ENCODE measurements at regions not wholly inside any gene's neighbourhood (a gene's known extent, or its start where the extent isn't known, plus 50 kb on each side); places are given as distances from the start of the nearest gene placed in this dataset.
"Not testable (repeated sequence)": the region's sequence is repeated elsewhere in the genome, so short reads cannot be mapped to it uniquely, and the experiment has no call there.

GRCh38 chr9:41839786-41840185 is 289.4 kb downstream of the CNTNAP3B start:
- not testable (repeated sequence) for DNase-seq (ENCODE audit: low read depth); H3K4me3 ChIP-seq (replicated peaks; ENCODE audit: low read depth, low read length)

DNA sequence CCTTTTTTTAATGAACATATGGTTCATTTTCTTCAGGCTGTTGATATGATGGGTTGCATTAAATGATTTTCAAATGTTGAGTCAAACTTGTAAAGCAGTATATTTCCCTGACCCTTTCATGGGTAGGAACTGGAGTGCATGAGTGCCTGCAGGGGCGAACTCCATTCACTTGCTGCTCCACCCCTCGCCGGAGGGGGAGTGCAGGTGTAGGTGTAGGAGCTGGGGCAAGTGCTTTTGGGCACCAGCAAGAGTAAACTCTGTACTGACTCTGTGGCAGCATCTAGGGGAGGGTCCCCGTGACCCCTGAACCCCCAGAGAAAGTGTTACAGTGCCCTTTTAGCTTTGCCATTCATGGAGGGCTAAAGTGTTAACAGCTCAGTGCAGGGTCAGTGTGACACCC is 290.3 kb downstream of the CNTNAP3B start:
- not testable (repeated sequence) for H3K4me3 ChIP-seq (replicated peaks; ENCODE audit: low read depth, low read length); DNase-seq (ENCODE audit: low read depth)

- H3K4me3 ChIP-seq (replicated peaks; ENCODE audit: low read depth, low read length); DNase-seq (ENCODE audit: low read depth): not testable (repeated sequence)
Observed at GRCh38 chr9:41838562-41838851, 290.7 kb downstream of the CNTNAP3B start.

GRCh38 chr9:41837684-41838561 is 291.3 kb downstream of the CNTNAP3B start:
- not testable (repeated sequence) for DNase-seq (ENCODE audit: low read depth); H3K4me3 ChIP-seq (replicated peaks; ENCODE audit: low read depth, low read length)

- DNase-seq (ENCODE audit: low read depth); H3K4me3 ChIP-seq (replicated peaks; ENCODE audit: low read depth, low read length): not testable (repeated sequence)
Observed at GRCh38 chr9:41833108-41833507, 296.1 kb downstream of the CNTNAP3B start.

DNA sequence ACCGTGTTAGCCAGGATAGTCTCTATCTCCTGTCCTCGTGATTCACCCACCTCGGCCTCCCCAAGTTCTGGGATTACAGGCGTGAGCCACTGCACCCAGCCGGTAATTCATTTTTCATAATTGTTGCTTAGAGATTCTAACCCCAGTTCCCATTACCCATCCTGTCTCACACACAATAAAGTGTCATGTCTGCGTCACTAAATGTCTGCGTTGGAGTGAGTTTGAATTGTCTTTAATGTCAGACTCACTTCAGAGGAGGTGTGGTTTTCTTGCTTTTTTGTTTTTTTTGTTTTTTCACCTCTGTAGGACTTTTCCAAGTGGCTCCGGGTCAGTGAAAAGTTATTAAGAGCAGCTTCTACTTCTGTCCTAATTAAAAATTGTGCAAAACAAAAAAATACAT is 304.5 kb downstream of the CNTNAP3B start:
- not testable (repeated sequence) for H3K4me3 ChIP-seq (replicated peaks; ENCODE audit: low read depth, low read length)

DNA sequence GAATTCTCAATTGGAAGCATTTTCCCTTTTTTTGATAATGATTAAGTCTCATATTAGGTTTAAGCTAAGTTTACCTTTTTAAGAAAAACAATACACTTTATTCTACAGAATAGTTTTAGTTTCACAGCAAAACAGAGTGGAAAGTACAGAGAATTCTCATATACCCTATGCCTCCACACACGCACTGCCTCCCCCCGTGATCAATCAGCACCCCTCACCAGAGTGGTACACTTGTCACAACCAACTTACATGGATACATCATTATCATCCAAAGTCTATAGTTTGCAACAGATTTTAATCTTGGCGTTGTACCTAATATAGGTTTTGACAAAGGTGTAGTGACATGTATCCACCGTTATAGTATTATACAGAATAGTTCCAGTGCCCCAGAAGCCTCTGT is 326.5 kb downstream of the CNTNAP3B start:
- not testable (repeated sequence) for H3K4me3 ChIP-seq (replicated peaks; ENCODE audit: low read depth, low read length); DNase-seq (ENCODE audit: low read depth)

More for the DNA sequence above, 304.5 kb downstream of the CNTNAP3B start:
- DNase-seq (ENCODE audit: low read depth): not testable (repeated sequence)

GRCh38 chr9:41798684-41799083 is 330.5 kb downstream of the CNTNAP3B start:
- not testable (repeated sequence) for H3K4me3 ChIP-seq (replicated peaks; ENCODE audit: low read depth, low read length)
- DNase-seq (ENCODE audit: low read depth): peak; percentile 48

DNA sequence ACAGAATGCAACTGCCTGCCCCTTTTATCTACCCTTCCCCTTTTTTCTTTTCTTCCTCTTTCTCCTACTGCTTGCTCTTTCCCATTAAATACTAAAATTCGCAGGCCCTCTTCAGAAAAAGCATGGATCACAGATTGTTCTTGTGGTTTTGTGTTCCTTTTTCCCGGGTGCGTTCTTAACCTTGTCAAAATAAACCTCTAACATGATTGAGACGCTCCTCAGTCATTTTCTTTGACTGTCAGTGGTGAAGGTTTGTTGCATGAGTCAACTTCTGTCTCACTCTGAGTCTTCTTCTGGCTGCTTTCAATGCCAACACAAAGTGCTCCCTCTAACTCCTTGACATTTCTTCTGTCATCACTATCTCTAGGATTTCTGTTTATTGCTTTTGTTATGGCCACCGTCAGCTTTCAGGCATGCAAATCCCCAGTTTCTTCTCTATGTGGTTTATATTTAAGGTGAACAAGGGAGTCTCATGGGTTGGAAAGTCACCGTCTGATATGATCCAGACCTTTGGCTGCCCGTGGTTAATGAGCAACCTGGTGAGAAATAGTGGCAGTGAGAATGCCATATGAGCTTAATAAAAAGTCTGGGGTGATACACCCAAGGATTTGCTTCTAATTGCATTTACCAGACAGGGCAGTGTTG is 338.4 kb downstream of the CNTNAP3B start:
- H3K4me3 ChIP-seq (replicated peaks; ENCODE audit: low read depth, low read length): not testable (repeated sequence)
- DNase-seq (ENCODE audit: low read depth): peak; percentile 8

- not testable (repeated sequence) for DNase-seq (ENCODE audit: low read depth); H3K4me3 ChIP-seq (replicated peaks; ENCODE audit: low read depth, low read length)
Observed at GRCh38 chr9:41790007-41790406, 339.2 kb downstream of the CNTNAP3B start.

GRCh38 chr9:41789387-41789786 is 339.8 kb downstream of the CNTNAP3B start:
- DNase-seq (ENCODE audit: low read depth); H3K4me3 ChIP-seq (replicated peaks; ENCODE audit: low read depth, low read length): not testable (repeated sequence)

- H3K4me3 ChIP-seq (replicated peaks; ENCODE audit: low read depth, low read length); DNase-seq (ENCODE audit: low read depth): not testable (repeated sequence)
Observed at GRCh38 chr9:41787951-41788350, 341.3 kb downstream of the CNTNAP3B start.

DNA sequence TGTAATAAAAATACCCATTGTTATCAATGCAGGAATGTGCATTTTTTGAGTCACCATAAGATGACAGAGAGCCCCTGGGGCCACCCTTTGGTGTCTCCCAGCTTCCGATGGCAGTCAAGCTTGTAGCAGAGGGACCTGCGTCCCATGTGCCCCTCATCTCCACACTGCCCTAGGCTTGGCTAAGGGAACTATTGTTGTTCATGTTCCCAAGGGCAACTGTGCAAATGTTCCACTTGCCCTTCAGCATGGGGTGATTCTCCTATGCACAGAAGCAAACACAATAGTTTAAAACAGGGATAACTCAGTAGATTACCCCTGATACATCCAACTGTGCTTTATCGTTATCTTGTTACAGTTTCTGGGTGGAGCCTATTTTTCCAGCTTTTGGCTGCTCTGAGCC is 342.0 kb downstream of the CNTNAP3B start:
- H3K4me3 ChIP-seq (replicated peaks; ENCODE audit: low read depth, low read length); DNase-seq (ENCODE audit: low read depth): not testable (repeated sequence)

DNA sequence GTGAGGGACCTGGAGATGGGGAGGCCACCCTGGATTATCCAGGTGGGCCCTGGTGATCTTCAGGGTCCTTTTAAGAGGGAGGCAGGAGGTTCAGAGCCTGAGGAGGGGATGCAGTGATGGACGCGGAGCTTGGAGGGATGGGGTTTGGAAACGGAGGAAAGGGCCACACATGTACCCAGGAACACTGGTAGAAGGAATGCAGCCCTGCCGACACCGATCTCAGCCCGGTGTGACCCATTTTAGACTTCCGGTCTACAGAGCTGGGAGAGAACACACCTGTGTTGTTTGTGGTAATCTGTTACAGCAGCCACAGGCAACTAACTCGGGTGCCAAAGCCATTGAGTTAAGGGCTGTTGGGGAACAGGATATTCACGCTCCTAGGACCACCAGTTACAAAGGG is 345.2 kb downstream of the CNTNAP3B start:
- not testable (repeated sequence) for H3K4me3 ChIP-seq (replicated peaks; ENCODE audit: low read depth, low read length); DNase-seq (ENCODE audit: low read depth)

DNA sequence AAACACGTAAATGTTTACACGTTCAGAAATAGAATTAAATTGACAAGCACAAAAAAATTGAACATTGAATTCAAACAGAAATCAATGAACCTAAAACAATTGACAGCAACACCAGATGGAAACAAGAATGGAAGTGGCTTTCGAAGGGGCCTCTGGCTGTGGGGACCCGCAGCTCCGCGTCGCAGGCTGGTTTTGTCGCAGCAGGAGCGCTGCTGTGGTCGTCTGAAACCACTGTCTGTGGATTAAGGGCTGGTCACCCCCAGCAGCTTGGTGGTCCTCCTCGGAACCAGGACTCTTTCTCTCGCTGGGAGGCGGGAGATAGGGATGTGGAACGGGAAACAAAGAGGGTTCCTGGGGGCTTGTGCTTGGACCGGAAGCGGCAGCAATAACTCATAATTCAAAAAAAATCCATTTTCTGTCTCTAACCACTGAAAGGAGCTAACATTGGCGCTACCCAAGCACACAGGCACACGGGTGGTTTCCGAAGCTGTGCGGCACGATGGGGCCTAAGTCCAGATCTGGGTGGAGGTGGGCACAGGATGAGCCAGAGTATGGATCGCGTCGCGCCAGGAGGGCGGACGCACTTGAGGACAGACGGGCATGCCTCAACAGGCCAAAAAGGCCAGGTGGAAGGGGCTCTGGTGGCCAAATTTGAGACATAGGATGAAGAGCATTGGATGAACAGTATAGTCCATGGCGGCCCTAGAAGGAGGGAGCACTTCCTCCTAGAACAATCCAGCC is 346.0 kb downstream of the CNTNAP3B start:
- not testable (repeated sequence) for H3K4me3 ChIP-seq (replicated peaks; ENCODE audit: low read depth, low read length); DNase-seq (ENCODE audit: low read depth)

DNA sequence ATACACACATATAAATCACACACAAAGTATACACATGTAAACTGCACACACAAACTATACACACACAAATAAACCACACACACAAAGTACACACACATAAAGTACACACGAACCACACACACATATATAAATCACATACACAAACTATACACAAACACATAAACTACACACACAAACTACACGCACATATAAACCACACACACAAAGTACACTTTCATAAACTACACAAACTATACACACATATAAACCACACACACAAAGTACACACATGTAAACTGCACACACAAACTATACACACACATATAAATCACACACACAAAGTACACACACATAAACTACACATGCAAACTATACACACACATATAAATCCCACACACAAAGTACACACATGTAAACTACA is 347.3 kb downstream of the CNTNAP3B start:
- not testable (repeated sequence) for H3K4me3 ChIP-seq (replicated peaks; ENCODE audit: low read depth, low read length); DNase-seq (ENCODE audit: low read depth)

DNA sequence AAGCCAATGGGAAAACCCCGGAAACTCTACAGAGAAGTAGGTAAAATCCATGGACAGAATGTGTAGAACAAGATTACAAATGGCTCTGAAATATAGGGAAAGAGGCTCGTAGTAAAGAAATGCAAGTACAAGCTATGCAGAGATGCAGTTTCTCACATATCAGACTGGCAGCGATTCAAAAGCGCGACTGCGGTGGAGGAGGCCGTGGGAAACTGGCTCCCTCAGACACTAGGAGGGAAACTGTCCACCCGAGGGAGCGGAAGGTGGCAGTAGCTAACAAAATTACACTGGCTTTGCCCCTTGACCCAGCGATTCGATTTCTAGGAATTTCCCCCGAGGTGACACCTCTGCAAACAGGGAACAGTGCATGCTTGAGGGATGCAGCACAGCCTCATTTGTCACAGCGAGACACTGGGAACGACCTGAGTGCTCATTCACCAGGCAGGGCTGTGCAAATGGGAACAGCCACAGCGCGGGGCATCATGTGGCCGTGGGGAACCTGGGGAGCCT is 349.3 kb downstream of the CNTNAP3B start:
- not testable (repeated sequence) for H3K4me3 ChIP-seq (replicated peaks; ENCODE audit: low read depth, low read length)
- peak; percentile 10 for DNase-seq (ENCODE audit: low read depth)

GRCh38 chr9:41779192-41779591 is 350.0 kb downstream of the CNTNAP3B start:
- not testable (repeated sequence) for H3K4me3 ChIP-seq (replicated peaks; ENCODE audit: low read depth, low read length); DNase-seq (ENCODE audit: low read depth)

- DNase-seq (ENCODE audit: low read depth); H3K4me3 ChIP-seq (replicated peaks; ENCODE audit: low read depth, low read length): not testable (repeated sequence)
Observed at GRCh38 chr9:41778535-41779071, 350.6 kb downstream of the CNTNAP3B start.

All from fibroblast of pulmonary artery (primary cell).